ENCODE measurements at regions not wholly inside any gene's neighbourhood (a gene's known extent, or its start where the extent isn't known, plus 50 kb on each side); places are given as distances from the start of the nearest gene placed in this dataset.

- ChIA-PET CTCF (no interaction called here), POLR2A (interaction anchor here (0.5 kb wide), 1 partner anchor 11 kb away, joined by 3 read pairs; no protein-coding TSS in a partner anchor)
- Mint-ChIP-seq H3K36me3 (peaks cover 4% of the 10 kb centered on the region), H3K4me3 (no peak overlapping the region), H3K4me1 (ENCODE audit: low read depth) (no peaks in the 10 kb centered on the region), H3K27ac (no peak overlapping the region), H3K27me3 (no peaks in the 10 kb centered on the region), H3K9me3 (peaks cover 21% of the 10 kb centered on the region)
- DNase-seq: no peak
- intact Hi-C loops (cut with micrococcal nuclease): no loop called here
Measured at GRCh38 chr3:127112796-127113570, 79.9 kb upstream of the PRR23E start.

DNA sequence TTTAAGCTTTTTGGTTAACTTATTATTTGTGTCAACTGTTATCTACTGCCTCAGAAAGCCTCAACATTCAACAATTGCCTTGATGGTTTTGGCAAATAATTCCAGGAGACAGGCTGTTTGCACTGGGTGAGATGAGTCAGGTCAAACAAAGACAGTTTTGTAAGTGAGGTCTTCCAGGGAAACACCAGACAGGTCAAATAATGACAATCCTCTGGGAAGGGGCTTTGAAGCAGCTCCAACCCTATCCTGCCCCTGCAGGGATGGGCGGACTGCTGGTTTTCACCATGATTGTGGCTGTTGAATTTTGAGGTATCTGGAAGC is 79.4 kb upstream of the PRR23E start:
- no peak overlapping the region for H3K4me3 Mint-ChIP-seq

GRCh38 chr3:127114337-127115070 is 78.4 kb upstream of the PRR23E start:
- H3K27me3 Mint-ChIP-seq: no peaks in the 10 kb centered on the region
- CTCF ChIA-PET: no interaction called here
- intact Hi-C loops (cut with micrococcal nuclease): no loop called here
- H3K36me3 Mint-ChIP-seq: peaks cover 4% of the 10 kb centered on the region
- peaks cover 21% of the 10 kb centered on the region for H3K9me3 Mint-ChIP-seq
- no peak overlapping the region for H3K4me3 Mint-ChIP-seq
- H3K4me1 Mint-ChIP-seq (ENCODE audit: low read depth): no peaks in the 10 kb centered on the region
- no peak overlapping the region for H3K27ac Mint-ChIP-seq
- no peak for DNase-seq
- POLR2A ChIA-PET: no interaction called here

More for the DNA sequence above, 79.4 kb upstream of the PRR23E start:
- Mint-ChIP-seq H3K27ac (no peak overlapping the region), H3K36me3 (peaks cover 4% of the 10 kb centered on the region), H3K9me3 (peaks cover 21% of the 10 kb centered on the region), H3K27me3 (no peaks in the 10 kb centered on the region), H3K4me1 (ENCODE audit: low read depth) (no peaks in the 10 kb centered on the region)
- no peak for DNase-seq
- CTCF ChIA-PET: no interaction called here
- intact Hi-C loops (cut with micrococcal nuclease): no loop called here
- POLR2A ChIA-PET: no interaction called here

- H3K4me1 Mint-ChIP-seq (ENCODE audit: low read depth): no peaks in the 10 kb centered on the region
- H3K36me3 Mint-ChIP-seq: peaks cover 4% of the 10 kb centered on the region
- ChIA-PET POLR2A (no interaction called here), CTCF (no interaction called here)
- H3K27ac Mint-ChIP-seq: no peak overlapping the region
- no peak overlapping the region for H3K4me3 Mint-ChIP-seq
- H3K27me3 Mint-ChIP-seq: no peaks in the 10 kb centered on the region
- peaks cover 21% of the 10 kb centered on the region for H3K9me3 Mint-ChIP-seq
- intact Hi-C loops (cut with micrococcal nuclease): no loop called here
- no peak for DNase-seq
Measured at GRCh38 chr3:127115691-127116351, 77.1 kb upstream of the PRR23E start.

GRCh38 chr3:127118366-127118765 is 74.6 kb upstream of the PRR23E start:
- H3K4me3 Mint-ChIP-seq: no peak overlapping the region
- peaks cover 4% of the 10 kb centered on the region for H3K27me3 Mint-ChIP-seq
- DNase-seq: no peak
- POLR2A ChIA-PET: no interaction called here
- H3K27ac Mint-ChIP-seq: no peak overlapping the region
- peaks cover 2% of the 10 kb centered on the region for H3K9me3 Mint-ChIP-seq
- H3K36me3 Mint-ChIP-seq: no peaks in the 10 kb centered on the region
- CTCF ChIA-PET: no interaction called here
- H3K4me1 Mint-ChIP-seq (ENCODE audit: low read depth): no peaks in the 10 kb centered on the region
- intact Hi-C loops (cut with micrococcal nuclease): no loop called here

GRCh38 chr3:127119693-127120464 is 73.1 kb upstream of the PRR23E start:
- ChIA-PET POLR2A (no interaction called here), CTCF (no interaction called here)
- intact Hi-C loops (cut with micrococcal nuclease): no loop called here
- no peak for DNase-seq
- no peaks in the 10 kb centered on the region for H3K9me3 Mint-ChIP-seq
- no peaks in the 10 kb centered on the region for H3K4me1 Mint-ChIP-seq (ENCODE audit: low read depth)
- no peaks in the 10 kb centered on the region for H3K36me3 Mint-ChIP-seq
- no peak overlapping the region for H3K27ac Mint-ChIP-seq
- H3K27me3 Mint-ChIP-seq: peaks cover 11% of the 10 kb centered on the region
- H3K4me3 Mint-ChIP-seq: no peak overlapping the region

DNA sequence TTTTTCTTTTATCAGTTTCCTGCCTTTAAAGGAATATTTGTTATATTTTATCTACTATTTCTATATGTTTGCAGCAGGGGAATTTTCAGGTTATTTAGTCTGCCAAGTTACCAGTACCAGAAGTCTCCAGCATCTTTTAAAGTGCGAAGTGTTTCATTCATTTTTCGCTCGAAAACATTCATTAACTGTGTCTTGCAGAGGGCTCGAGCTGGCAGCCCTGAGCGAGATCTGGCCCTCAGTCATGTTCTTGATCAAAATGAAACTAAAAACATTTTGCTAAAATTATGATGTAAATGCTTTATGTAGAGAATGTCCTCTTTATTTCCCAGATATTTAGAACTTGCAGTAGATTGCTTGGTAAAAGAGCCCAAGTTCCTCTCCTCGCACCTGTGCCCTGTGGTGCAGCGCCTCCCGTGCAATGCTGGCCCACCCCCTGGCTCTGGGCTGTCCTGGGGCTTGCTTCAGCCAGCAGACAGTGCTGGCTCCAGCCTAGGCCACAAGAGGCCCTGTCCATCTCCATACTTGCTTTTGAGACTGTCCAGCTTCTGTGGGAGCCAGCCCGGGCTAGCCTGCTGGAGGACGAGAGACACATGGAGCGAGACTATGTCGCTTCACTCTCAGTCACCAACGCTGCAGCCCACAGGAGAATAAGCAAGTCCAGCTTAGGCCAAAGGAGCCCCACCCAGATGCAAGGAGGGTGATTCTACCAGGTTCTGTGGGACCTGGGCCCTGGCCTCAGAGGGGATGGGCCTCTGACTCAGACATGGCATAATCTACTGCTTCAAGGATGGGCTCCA is 71.9 kb upstream of the PRR23E start:
- H3K36me3 Mint-ChIP-seq: no peaks in the 10 kb centered on the region
- ChIA-PET CTCF (no interaction called here), POLR2A (no interaction called here)
- no peaks in the 10 kb centered on the region for H3K4me1 Mint-ChIP-seq (ENCODE audit: low read depth)
- DNase-seq: no peak
- H3K9me3 Mint-ChIP-seq: no peaks in the 10 kb centered on the region
- H3K4me3 Mint-ChIP-seq: no peak overlapping the region
- intact Hi-C loops (cut with micrococcal nuclease): no loop called here
- H3K27me3 Mint-ChIP-seq: peaks cover 11% of the 10 kb centered on the region
- H3K27ac Mint-ChIP-seq: no peak overlapping the region

- no peak for DNase-seq
- Mint-ChIP-seq H3K4me3 (no peak overlapping the region), H3K27ac (no peak overlapping the region), H3K27me3 (peaks cover 11% of the 10 kb centered on the region), H3K9me3 (no peaks in the 10 kb centered on the region), H3K4me1 (ENCODE audit: low read depth) (no peaks in the 10 kb centered on the region), H3K36me3 (no peaks in the 10 kb centered on the region)
- CTCF ChIA-PET: no interaction called here
- POLR2A ChIA-PET: no interaction called here
- intact Hi-C loops (cut with micrococcal nuclease): no loop called here
Measured at GRCh38 chr3:127121885-127122284, 71.0 kb upstream of the PRR23E start.

DNA sequence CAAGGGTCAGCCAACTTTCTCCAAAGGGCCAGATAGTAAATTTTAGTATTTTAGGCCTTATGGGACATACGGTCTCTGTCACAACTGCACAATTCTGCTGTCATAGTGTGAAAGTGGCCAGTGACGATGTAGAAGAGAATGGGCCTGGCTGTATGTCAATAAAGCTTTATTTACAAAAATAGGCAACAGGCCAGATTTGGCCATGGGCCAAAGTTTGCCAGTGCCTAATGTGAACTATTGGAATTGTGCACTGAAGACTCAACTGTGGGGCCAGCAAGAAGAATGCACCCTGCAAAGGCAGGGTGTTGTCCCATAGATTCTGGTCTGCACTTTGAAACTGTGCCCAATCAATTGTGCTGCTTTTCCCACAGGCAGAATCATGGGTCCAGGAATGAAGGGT is 69.4 kb upstream of the PRR23E start:
- no peaks in the 10 kb centered on the region for H3K4me1 Mint-ChIP-seq (ENCODE audit: low read depth)
- H3K36me3 Mint-ChIP-seq: no peaks in the 10 kb centered on the region
- intact Hi-C loops (cut with micrococcal nuclease): no loop called here
- no peak for DNase-seq
- ChIA-PET POLR2A (no interaction called here), CTCF (no interaction called here)
- H3K27ac Mint-ChIP-seq: no peak overlapping the region
- no peaks in the 10 kb centered on the region for H3K9me3 Mint-ChIP-seq
- H3K4me3 Mint-ChIP-seq: no peak overlapping the region
- peaks cover 11% of the 10 kb centered on the region for H3K27me3 Mint-ChIP-seq

DNA sequence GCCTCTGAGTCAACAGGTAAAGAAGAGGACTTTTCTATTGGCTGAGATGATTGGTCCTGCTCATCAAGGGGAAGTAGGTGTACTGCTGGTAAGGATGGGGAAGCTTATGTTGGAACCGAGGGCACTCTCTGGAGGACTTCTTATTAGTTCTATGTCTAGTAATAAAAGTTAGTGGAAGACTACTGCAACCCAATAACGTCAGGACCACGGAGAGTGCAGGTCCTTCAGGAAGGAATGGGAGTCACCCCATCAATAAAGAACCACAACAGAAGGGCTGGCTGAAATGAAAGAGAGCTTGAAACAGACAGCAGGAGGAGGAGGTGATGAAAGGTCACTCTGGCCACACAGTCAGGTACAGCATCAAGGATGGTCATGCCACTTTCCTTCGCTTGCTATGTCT is 68.8 kb upstream of the PRR23E start:
- Mint-ChIP-seq H3K27ac (no peak overlapping the region), H3K4me3 (no peak overlapping the region), H3K36me3 (no peaks in the 10 kb centered on the region), H3K4me1 (ENCODE audit: low read depth) (no peaks in the 10 kb centered on the region), H3K27me3 (peaks cover 11% of the 10 kb centered on the region), H3K9me3 (no peaks in the 10 kb centered on the region)
- CTCF ChIA-PET: no interaction called here
- intact Hi-C loops (cut with micrococcal nuclease): no loop called here
- POLR2A ChIA-PET: no interaction called here
- DNase-seq: no peak

DNA sequence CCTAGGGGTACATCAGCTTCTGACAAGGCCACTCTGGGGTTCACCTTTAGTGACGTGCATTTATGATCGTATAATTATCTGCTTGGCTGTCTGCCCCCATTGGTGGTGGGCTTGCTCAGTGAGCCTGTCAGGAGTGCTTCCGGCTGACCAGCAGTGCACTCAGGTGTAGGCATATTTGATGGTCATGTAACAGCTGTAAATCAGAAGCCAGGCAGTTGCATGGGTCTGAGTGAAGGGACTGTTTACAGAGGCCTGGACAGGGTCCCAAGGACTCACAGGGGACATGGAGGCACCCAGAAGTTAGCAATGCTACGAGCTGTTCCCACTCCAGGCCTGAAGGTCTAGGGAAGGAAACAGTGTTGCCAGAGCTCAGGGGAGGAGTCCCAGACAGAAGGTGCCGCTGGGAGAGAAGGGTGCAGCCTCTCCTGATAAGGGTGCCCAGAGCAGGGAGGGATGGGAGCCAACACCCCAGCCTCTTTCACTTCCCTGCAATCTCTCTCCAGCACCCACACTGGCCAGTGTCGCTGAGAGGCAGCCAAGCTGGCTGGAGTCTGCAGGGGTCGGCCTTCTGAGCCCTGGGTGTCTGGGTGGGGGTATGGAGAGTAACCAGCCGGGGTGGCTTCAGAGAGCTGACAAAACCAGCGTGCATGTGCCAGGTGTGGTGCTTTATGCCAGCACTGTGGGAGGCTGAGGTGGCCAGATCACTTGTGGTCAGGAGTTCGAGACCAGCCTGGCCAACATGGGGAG is 61.3 kb upstream of the PRR23E start:
- Mint-ChIP-seq H3K9me3 (no peaks in the 10 kb centered on the region), H3K4me1 (ENCODE audit: low read depth) (peaks cover 2% of the 10 kb centered on the region), H3K36me3 (no peaks in the 10 kb centered on the region), H3K27me3 (peaks cover 24% of the 10 kb centered on the region), H3K4me3 (no peak overlapping the region), H3K27ac (no peak overlapping the region)
- intact Hi-C loops (cut with micrococcal nuclease): no loop called here
- no peak for DNase-seq
- ChIA-PET CTCF (no interaction called here), POLR2A (no interaction called here)

Data from activated CD4-positive, alpha-beta memory T cell treated with anti-CD3 and anti-CD28 coated beads for 36 hours (primary cell).